ENCODE measurements at regions not wholly inside any gene's neighbourhood (a gene's known extent, or its start where the extent isn't known, plus 50 kb on each side); places are given as distances from the start of the nearest gene placed in this dataset.
"Not testable (repeated sequence)": the region's sequence is repeated elsewhere in the genome, so short reads cannot be mapped to it uniquely, and the experiment has no call there.

GRCh38 chr18:68400889-68401288, 314.0 kb downstream of the TMX3 start:
- DNase-seq (ENCODE audit: extremely low read depth in 1 of 11, low read depth in 9 of 11, low spot score in 4 of 11) = no peak

- peak in 1 of 11 donors; percentile 1 for DNase-seq (ENCODE audit: extremely low read depth in 1 of 11, low read depth in 9 of 11, low spot score in 4 of 11)
Observed at GRCh38 chr18:68399721-68400120, 315.2 kb downstream of the TMX3 start.

DNA sequence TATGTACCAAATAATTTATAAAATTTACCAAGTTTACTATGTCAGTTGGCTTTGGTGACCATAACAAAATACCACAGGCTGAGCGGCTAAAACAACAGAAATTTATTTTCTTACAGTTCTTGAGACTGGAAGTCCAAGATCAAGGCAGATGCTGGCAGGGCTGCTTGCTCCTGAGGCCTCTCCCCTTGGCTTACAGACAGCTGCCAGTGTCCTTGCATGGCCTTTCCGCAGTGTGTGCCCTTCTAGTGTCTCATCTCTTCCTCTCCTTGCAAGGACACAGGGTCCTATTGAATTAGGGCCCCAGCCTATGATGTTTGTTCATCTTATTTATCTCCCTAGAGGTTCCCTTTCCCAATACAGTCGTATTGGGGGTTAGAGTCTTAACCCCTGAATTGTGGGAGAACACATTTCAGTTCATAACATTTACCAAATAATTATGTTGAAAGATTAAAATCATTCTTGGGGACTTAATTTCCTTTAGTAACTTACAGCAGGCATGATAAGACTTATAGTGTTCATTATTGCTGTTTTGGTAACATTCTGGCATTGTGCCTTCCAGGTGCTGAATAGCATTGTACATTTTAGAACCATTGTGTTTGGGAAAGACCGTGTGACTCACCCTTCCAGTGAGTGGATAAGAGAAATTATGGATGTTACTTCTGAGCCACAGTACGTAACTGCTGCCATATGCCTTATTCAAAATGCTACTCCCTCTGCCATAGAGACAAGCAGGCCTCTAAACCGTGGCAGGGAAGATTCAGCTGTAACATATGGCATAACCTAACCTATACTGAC, 317.5 kb downstream of the TMX3 start:
- DNase-seq (ENCODE audit: extremely low read depth in 1 of 11, low read depth in 9 of 11, low spot score in 4 of 11) = no peak

DNA sequence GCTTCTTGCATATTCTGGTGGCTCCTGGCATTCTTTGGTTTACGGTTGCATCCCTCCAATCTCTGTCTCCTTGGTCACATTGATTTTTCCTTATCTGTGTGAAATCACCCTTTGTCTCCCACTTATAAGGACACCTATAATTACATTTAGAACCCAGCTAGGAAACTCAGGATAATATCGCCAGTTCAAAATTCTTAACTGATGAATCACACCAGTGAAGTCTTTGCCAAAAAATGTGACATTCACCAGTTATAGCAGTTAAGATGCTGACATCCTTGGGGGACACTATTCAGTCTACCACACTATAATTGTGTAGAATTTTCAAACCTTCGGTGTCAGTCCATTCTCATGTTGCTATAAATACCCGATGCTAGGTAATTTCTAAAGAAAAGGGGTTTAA, 320.2 kb downstream of the TMX3 start:
- no peak for DNase-seq (ENCODE audit: extremely low read depth in 1 of 11, low read depth in 9 of 11, low spot score in 4 of 11)

DNA sequence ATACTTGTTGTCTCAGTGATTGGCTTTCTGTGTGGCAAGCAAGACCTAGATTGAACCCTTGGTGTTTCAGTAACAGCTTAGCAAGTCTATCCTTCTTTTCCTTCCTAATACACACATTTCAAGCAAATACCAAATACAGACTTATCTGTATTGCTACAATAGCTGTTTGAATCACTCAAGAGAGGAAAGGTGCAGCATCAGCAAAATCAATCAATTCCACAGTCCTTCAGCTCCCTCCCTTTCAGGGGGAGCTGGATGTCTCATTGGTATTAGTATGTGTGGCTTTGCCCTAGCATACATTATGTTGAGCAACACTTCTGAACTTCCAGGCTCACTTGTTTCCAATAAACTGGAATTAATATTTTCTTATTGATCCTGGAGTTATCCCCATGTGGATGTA, 323.1 kb downstream of the TMX3 start:
- no peak for DNase-seq (ENCODE audit: extremely low read depth in 1 of 11, low read depth in 9 of 11, low spot score in 4 of 11)

GRCh38 chr18:68387246-68387645, 327.7 kb downstream of the TMX3 start:
- no peak for DNase-seq (ENCODE audit: extremely low read depth in 1 of 11, low read depth in 9 of 11, low spot score in 4 of 11)

GRCh38 chr18:68383979-68384378, 330.9 kb downstream of the TMX3 start:
- not testable (repeated sequence) for DNase-seq (ENCODE audit: extremely low read depth in 1 of 11, low read depth in 9 of 11, low spot score in 4 of 11)

- DNase-seq (ENCODE audit: extremely low read depth in 1 of 11, low read depth in 9 of 11, low spot score in 4 of 11) = no peak
Observed at GRCh38 chr18:68376926-68377325, 338.0 kb downstream of the TMX3 start.

- DNase-seq (ENCODE audit: extremely low read depth in 1 of 11, low read depth in 9 of 11, low spot score in 4 of 11) = no peak
Observed at GRCh38 chr18:68362907-68363306, 352.0 kb downstream of the TMX3 start.

GRCh38 chr18:68355637-68356036, 359.3 kb downstream of the TMX3 start:
- no peak for DNase-seq (ENCODE audit: extremely low read depth in 1 of 11, low read depth in 9 of 11, low spot score in 4 of 11)

GRCh38 chr18:68354176-68354575, 360.7 kb downstream of the TMX3 start:
- no peak for DNase-seq (ENCODE audit: extremely low read depth in 1 of 11, low read depth in 9 of 11, low spot score in 4 of 11)

DNA sequence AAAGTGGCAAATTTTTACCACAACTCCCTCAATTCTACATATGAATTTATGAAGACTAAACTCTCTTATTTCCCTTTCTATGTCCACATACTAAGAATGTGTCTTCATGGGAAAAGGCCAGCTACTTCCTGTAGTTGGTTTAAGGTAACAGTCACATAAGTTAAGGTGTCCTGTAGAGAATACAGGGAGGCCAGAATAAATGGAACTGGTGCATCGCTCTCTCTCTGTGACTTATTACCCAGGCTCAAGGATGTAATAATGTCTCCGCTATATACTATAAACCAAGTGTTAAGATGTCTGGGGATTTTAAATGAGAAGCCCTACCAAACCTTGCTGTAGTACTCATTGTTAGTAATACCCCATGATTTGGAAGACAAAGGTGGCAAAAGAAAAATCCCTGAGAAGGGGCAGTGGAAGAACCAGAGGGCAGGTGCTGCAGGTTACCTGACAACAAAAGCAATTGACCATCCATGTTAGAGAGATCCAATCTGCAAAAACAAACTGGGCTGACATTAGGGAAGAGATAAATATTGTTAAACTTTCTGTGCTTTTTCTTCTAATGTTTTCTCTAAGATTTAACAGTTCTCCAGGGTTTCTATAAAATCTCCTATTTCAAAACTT, 372.8 kb downstream of the TMX3 start:
- DNase-seq (ENCODE audit: extremely low read depth in 1 of 11, low read depth in 9 of 11, low spot score in 4 of 11) = no peak

DNA sequence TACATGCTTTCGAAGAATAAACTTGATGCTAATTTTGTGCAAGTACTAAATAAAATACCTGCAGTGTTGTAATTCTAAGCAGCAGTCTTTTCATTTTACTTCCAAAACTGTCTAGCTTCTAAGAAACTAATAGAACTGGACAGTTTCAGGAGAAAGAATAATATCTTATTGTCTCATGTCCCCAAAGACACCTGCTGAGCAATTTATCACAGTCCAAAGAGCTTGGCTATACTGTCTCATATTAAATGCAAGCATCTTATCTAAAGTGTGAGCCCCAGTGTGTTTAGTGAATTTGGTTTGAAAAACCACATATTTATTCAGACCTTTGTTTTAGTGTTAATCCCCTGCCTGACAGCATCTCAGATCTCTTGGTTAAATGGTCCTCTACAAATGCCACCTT, 374.3 kb downstream of the TMX3 start:
- DNase-seq (ENCODE audit: extremely low read depth in 1 of 11, low read depth in 9 of 11, low spot score in 4 of 11) = no peak

DNA sequence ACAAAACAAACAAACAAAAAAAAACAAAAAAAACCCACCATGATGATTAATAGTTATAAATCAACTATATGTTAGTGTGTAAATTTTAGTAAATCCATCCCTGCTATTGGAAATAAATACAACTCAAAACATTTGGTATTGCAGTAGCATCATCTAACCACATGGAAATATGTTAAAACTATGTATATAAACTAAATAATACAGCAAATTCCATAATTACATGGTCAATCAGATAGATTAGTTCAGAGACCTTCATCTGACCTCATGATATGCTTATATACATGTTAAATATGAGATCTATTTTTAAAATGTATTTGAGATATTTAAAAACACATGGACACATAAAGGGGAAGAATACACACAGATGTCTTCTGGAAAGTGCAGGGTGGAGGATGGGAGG, 384.2 kb downstream of the TMX3 start:
- DNase-seq (ENCODE audit: extremely low read depth in 1 of 11, low read depth in 9 of 11, low spot score in 4 of 11) = no peak

DNA sequence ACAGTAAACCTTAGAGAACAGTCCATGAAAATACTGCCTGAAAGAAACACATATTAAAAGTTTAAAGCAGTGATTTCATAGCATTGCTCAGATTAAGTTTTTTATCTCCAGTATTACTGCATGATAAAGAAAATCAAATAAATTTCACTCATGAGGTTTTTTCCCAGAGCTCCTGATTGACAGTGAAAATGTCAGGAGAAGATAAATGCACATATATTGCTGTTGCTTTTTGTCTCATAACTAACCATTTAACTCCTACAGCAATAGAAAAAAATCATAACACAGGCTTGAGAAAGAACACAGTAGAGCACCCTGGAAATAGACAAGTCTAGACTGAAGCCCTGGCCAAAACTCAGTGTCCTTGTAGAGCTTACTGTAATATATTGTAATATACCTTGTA, 391.0 kb downstream of the TMX3 start:
- DNase-seq (ENCODE audit: extremely low read depth in 1 of 11, low read depth in 9 of 11, low spot score in 4 of 11) = no peak

GRCh38 chr18:68316636-68317035, 398.3 kb downstream of the TMX3 start:
- no peak for DNase-seq (ENCODE audit: extremely low read depth in 1 of 11, low read depth in 9 of 11, low spot score in 4 of 11)

GRCh38 chr18:68314403-68314802, 400.5 kb downstream of the TMX3 start:
- peak in 2 of 11 donors; percentile 3 for DNase-seq (ENCODE audit: extremely low read depth in 1 of 11, low read depth in 9 of 11, low spot score in 4 of 11)

GRCh38 chr18:68301441-68301840, 413.5 kb downstream of the TMX3 start:
- no peak for DNase-seq (ENCODE audit: extremely low read depth in 1 of 11, low read depth in 9 of 11, low spot score in 4 of 11)

- no peak for DNase-seq (ENCODE audit: extremely low read depth in 1 of 11, low read depth in 9 of 11, low spot score in 4 of 11)
Observed at GRCh38 chr18:68299906-68300305, 415.0 kb downstream of the TMX3 start.

DNA sequence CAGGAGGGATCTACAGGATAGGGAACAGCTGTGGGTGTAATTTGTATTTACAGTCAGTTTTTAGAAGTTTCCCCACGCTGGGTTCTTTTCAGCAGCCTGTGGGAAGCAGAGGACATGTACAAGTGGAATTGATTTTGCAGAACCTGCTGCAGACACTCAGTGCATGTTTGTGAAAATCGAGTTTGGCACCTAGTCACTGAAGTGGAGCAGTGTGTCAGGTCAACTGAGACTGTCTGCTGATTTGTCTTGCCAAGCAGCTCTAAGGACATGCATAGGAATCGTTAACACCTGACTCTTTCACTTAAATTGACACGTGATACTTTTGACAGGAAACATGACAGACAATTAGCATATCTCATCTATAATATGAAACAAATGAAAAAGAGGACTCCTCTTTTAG, 416.6 kb downstream of the TMX3 start:
- DNase-seq (ENCODE audit: extremely low read depth in 1 of 11, low read depth in 9 of 11, low spot score in 4 of 11) = no peak

- no peak for DNase-seq (ENCODE audit: extremely low read depth in 1 of 11, low read depth in 9 of 11, low spot score in 4 of 11)
Observed at GRCh38 chr18:68288408-68288807, 426.5 kb downstream of the TMX3 start.

Data from renal cortex interstitium (tissue), 11 donors.